Suprapubic skin (tissue), 4 donors: ENCODE measurements at regions not wholly inside any gene's neighbourhood (a gene's known extent, or its start where the extent isn't known, plus 50 kb on each side); places are given as distances from the start of the nearest gene placed in this dataset.

ENCODE experiments used
- DNase-seq, 2 donors: peaks; one replicate each; pipeline ENCODE4 v3.0.0-alpha.2; 2019; ENCODE audit warnings: low spot score in 2 of 2
- H3K27ac ChIP-seq: fragments of 200-600 bp; sonication (generic); one replicate; pipeline ENCODE4 v1.5.1; 2019
- H3K27me3 ChIP-seq: fragments of 200-600 bp; sonication (generic); one replicate; pipeline ENCODE4 v1.5.1; 2019
- H3K36me3 ChIP-seq: fragments of 200-600 bp; sonication (generic); one replicate; pipeline ENCODE4 v1.5.1; 2019
- H3K4me1 ChIP-seq: fragments of 200-600 bp; sonication (generic); one replicate; pipeline ENCODE4 v1.5.1; 2019
- H3K4me3 ChIP-seq: fragments of 200-600 bp; sonication (generic); one replicate; pipeline ENCODE4 v1.5.1; 2019; ENCODE audit warnings: mild to moderate bottlenecking
- H3K9me3 ChIP-seq: fragments of 200-600 bp; sonication (generic); one replicate; pipeline ENCODE4 v1.5.1; 2019
- EP300 ChIP-seq: sonication (generic); formaldehyde crosslinking; IDR thresholded peaks from one replicate; pipeline ENCODE4 v1.6.1; 2017; ENCODE audit warnings: antibody characterized with exemption
- POLR2A ChIP-seq, 2 donors: fragments of 450-650 bp; IDR thresholded peaks; one replicate each; pipeline ENCODE4 v1.6.1; 2017; ENCODE audit warnings: antibody characterized with exemption in 2 of 2, mild to moderate bottlenecking in 2 of 2, moderate library complexity in 2 of 2
- POLR2AphosphoS5 ChIP-seq, 3 donors: sonication (generic); formaldehyde crosslinking; IDR thresholded peaks; one replicate each; pipeline ENCODE4 v1.6.1; 2017; ENCODE audit warnings: antibody characterized with exemption in 3 of 3
- WGBS: methylation state at CpG from one replicate; pipeline ENCODE4 v1.1.5; 2018; 5-methylcytosine and 5-hydroxymethylcytosine counted together
- TF ChIP-seq, protein P1 (sequence below), 2 donors: fragments of 200-600 bp in 1 of 2; fragments of 450-650 bp in 1 of 2; sonication (generic) in 1 of 2; IDR thresholded peaks; one replicate each; pipeline ENCODE4 v1.5.1; 2016 to 2019; ENCODE audit warnings: antibody characterized with exemption in 2 of 2, mild to moderate bottlenecking in 1 of 2, moderate library complexity in 1 of 2

DNA sequence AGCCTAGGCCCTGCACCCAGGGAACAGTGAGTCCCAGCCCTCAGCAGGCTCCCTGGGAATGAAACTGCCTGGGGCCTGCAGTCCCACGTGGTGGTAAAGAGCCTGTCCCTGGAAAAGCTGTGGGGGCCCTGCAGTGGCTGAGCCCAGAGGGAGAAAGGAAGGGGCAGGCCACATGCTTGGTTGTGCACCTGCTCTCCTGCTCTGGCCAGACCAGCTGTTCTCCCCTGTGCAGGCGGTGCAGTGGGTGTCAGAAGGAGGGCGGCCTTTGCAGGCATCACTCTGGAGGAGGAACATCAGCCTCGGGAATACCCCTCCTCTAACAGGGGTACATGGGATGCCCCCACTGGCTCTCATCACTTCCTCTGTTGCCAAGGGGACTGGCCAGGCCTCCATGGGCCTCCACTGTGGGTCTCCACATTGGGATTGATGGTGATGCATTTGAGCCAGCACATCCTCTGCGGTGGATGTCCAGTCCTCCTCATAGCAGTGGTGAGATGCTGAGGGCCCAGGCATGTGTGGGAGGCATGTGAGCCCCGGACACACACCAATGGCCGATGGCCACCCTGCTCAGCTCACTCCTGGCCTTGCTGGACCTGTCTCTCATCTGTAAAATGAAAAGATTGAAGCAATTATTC lies 690.4 kb downstream of the BRD1 start:
- Histone ChIP-seq H3K4me1 (no peaks in the 10 kb centered on the region), H3K27ac (no peak overlapping the region), H3K36me3 (no peaks in the 10 kb centered on the region), H3K27me3 (peaks cover 28% of the 10 kb centered on the region), H3K9me3 (no peaks in the 10 kb centered on the region), H3K4me3 (no peak overlapping the region)
- no peak for TF ChIP-seq EP300
- TF ChIP-seq POLR2AphosphoS5 (IDR thresholded peaks at IDR 0.05), result no peak
- no peak for TF ChIP-seq POLR2A (IDR thresholded peaks at IDR 0.05)
- TF ChIP-seq, protein P1, sequence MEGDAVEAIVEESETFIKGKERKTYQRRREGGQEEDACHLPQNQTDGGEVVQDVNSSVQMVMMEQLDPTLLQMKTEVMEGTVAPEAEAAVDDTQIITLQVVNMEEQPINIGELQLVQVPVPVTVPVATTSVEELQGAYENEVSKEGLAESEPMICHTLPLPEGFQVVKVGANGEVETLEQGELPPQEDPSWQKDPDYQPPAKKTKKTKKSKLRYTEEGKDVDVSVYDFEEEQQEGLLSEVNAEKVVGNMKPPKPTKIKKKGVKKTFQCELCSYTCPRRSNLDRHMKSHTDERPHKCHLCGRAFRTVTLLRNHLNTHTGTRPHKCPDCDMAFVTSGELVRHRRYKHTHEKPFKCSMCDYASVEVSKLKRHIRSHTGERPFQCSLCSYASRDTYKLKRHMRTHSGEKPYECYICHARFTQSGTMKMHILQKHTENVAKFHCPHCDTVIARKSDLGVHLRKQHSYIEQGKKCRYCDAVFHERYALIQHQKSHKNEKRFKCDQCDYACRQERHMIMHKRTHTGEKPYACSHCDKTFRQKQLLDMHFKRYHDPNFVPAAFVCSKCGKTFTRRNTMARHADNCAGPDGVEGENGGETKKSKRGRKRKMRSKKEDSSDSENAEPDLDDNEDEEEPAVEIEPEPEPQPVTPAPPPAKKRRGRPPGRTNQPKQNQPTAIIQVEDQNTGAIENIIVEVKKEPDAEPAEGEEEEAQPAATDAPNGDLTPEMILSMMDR (IDR thresholded peaks at IDR 0.05), result no peak
- 94% methylated on average over 3 of the region's 7 CpGs for WGBS
- peak in 1 of 2 donors; percentile 47 for DNase-seq

DNA sequence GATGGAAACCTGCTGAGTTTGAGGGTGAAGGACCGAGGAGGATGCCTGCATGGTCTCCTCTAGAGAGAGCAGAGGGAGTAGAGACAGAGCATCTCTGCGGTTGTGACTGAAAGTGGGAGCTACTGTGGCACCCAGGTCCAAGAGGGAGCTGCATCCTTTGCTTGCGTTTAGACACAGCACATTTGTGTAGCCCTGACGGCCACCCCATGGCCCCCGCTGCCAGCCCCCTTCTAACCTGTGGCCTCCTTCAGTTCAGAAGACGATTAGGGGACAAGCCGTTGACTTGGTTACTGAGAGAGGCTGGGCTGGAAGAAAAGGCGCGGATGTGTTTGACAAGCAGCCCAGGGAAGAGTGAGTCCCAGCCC lies 690.9 kb downstream of the BRD1 start:
- Histone ChIP-seq H3K27ac (no peak overlapping the region), H3K36me3 (no peaks in the 10 kb centered on the region), H3K27me3 (peaks cover 25% of the 10 kb centered on the region), H3K4me1 (no peaks in the 10 kb centered on the region), H3K9me3 (no peaks in the 10 kb centered on the region), H3K4me3 (no peak overlapping the region)
- 85% methylated on average over 9 of the region's 9 CpGs for WGBS
- no peak for DNase-seq
- TF ChIP-seq EP300 (no peak), POLR2AphosphoS5 (IDR thresholded peaks at IDR 0.05) (no peak), POLR2A (IDR thresholded peaks at IDR 0.05) (no peak)
- TF ChIP-seq, protein P1 (IDR thresholded peaks at IDR 0.05), result no peak

DNA sequence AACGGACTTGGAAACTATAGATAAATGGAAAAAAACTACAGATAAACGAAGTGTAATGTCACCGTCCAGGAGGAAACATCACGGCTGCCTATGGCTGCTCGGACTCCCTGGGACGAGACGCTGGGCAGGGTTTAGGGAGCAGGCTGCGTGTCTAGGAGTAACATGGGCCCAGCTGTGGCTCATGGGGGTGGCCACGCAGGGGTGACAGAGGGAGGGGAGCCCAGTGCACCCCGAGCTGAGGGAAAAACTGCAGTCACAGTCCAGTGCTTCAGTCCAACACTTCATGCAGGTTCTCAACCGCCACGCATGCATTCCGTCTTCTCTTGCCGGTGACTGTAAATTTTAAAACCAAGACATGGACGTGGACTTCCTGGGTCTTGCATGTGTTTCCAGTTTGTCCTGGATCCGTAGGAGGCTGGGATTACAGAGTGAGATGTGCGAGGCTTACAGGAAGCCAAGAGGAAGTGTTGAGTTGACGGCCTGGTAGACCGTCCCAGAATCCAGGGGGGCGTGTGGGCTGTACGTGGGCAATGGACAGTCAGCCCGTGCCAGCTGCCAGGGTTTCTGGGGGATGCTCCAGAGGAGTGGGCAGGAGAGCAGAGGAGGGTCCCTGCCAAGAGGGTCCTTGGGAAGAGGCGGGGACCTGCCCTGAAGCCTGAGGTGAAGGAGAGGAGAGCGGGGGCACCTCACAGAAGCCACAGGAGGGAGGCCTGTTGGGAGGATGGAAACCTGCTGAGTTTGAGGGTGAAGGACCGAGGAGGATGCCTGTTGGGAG lies 691.4 kb downstream of the BRD1 start:
- no peak for DNase-seq
- Histone ChIP-seq H3K36me3 (no peaks in the 10 kb centered on the region), H3K9me3 (no peaks in the 10 kb centered on the region), H3K27me3 (peaks cover 26% of the 10 kb centered on the region), H3K4me3 (no peak overlapping the region), H3K4me1 (no peaks in the 10 kb centered on the region), H3K27ac (no peak overlapping the region)
- TF ChIP-seq EP300 (no peak), POLR2AphosphoS5 (IDR thresholded peaks at IDR 0.05) (no peak)
- 73% methylated on average over 25 of the region's 25 CpGs for WGBS

DNA sequence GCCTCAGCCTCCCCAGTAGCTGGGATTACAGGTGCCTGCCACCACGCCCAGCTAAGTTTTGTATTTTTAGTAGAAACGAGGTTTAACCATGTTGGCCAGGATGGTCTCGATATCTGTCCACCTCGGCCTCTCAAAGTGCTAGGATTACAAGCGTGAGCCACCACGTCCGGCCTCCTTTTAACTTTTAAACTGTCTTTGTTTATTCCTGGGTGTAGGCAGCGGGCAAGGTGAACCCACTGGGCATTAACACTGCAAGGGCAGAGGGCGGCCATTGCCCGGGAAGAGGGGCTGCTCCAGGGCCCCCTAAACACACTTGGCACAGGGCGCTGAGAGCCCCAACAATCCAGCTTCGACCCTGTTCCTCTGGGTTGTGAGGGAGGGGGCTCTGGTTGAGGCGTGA lies 693.6 kb downstream of the BRD1 start:
- peak in 1 of 2 donors; percentile 31 for DNase-seq
- Histone ChIP-seq H3K27ac (no peak overlapping the region), H3K4me3 (no peak overlapping the region), H3K9me3 (no peaks in the 10 kb centered on the region), H3K27me3 (peaks cover 12% of the 10 kb centered on the region), H3K36me3 (no peaks in the 10 kb centered on the region), H3K4me1 (no peaks in the 10 kb centered on the region)
- TF ChIP-seq POLR2A (IDR thresholded peaks at IDR 0.05) (no peak), EP300 (no peak), POLR2AphosphoS5 (IDR thresholded peaks at IDR 0.05) (no peak)
- TF ChIP-seq, protein P1 (IDR thresholded peaks at IDR 0.05), result no peak
- 84% methylated on average over 9 of the region's 13 CpGs for WGBS

DNA sequence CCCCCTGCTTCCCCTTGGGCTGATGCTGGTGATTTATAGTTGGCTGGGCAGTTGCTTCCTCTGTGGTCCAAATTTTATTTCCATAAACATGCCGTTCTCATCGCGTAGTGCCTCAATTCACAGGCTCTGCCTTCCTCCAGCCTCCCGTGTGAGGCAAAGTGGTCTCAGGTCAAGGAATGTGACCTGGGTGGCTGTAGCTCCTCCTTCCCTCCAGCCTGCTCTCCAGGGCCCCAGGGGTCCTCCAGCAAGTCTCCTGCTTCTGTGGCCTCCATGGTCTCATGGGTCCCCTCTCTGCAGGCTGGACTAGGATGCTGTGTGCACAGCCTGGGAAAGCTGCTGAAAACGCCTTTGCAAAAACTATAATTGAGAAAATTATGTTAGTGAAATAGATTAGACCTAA lies 694.1 kb downstream of the BRD1 start:
- no peaks in the 10 kb centered on the region for H3K36me3 ChIP-seq
- no peaks in the 10 kb centered on the region for H3K9me3 ChIP-seq
- DNase-seq, result peak in 1 of 2 donors; percentile 40
- peaks cover 12% of the 10 kb centered on the region for H3K27me3 ChIP-seq
- TF ChIP-seq, protein P1 (IDR thresholded peaks at IDR 0.05), result no peak
- no peak for TF ChIP-seq EP300
- WGBS, result 43% methylated on average over 5 of the region's 5 CpGs
- H3K4me1 ChIP-seq, result no peaks in the 10 kb centered on the region
- no peak overlapping the region for H3K4me3 ChIP-seq
- no peak overlapping the region for H3K27ac ChIP-seq
